GM13977 (cell line): ENCODE measurements at regions not wholly inside any gene's neighbourhood (a gene's known extent, or its start where the extent isn't known, plus 50 kb on each side); places are given as distances from the start of the nearest gene placed in this dataset.

ENCODE experiments used
- DNase-seq: peaks from one replicate; pipeline ENCODE4 v3.0.0; 2012; ENCODE audit warnings: low spot score
- CTCF ChIP-seq: IDR thresholded peaks from 2 replicates; pipeline ENCODE4 v1.5.1; 2012; ENCODE audit warnings: mild to moderate bottlenecking, control low read depth; ENCODE audit not compliant: insufficient read depth; ENCODE audit errors: extremely low read depth, missing control alignments
- in situ Hi-C: fragments of 300-500 bp; cut with MboI; formaldehyde crosslinking; loops from one replicate; pipeline ENCODE4 v1.12.0; 2022; ENCODE audit warnings: low sequenced_read_pairs, low pct_unique_long_range_greater_than_20kb, mixed read lengths, inconsistent platforms; ENCODE audit not compliant: unreplicated experiment

- in situ Hi-C loops: no loop called here
- TF ChIP-seq CTCF: no peak
- DNase-seq: no peak
Measured at GRCh38 chr10:43943818-43944360, 295.2 kb upstream of the ZNF32 start.

- DNase-seq: no peak
- in situ Hi-C loops: no loop called here
- no peak for TF ChIP-seq CTCF
Measured at GRCh38 chr10:43943119-43943817, 294.6 kb upstream of the ZNF32 start.

- TF ChIP-seq CTCF: no peak
- in situ Hi-C loops: no loop called here
- no peak for DNase-seq
Measured at GRCh38 chr10:43942096-43942850, 293.6 kb upstream of the ZNF32 start.

- in situ Hi-C loops: no loop called here
Measured at GRCh38 chr10:43940898-43941837, 292.5 kb upstream of the ZNF32 start.

GRCh38 chr10:43939939-43940820 lies 291.5 kb upstream of the ZNF32 start:
- in situ Hi-C loops: no loop called here
- no peak for DNase-seq
- no peak for TF ChIP-seq CTCF

More at GRCh38 chr10:43940898-43941837, 292.5 kb upstream of the ZNF32 start:
- no peak for TF ChIP-seq CTCF
- no peak for DNase-seq
